NCI-H526 (cell line): ENCODE measurements at regions not wholly inside any gene's neighbourhood (a gene's known extent, or its start where the extent isn't known, plus 50 kb on each side); places are given as distances from the start of the nearest gene placed in this dataset.

Experiments used
- DNase-seq, 2 experiments: peaks; one replicate each; lab custom pipeline; 2025; lab: John Stamatoyannopoulos, UW

- no peak for DNase-seq
Observed at GRCh38 chr12:107347261-107347660, 253.9 kb upstream of the CRY1 start.

- DNase-seq = no peak
Observed at GRCh38 chr12:107349008-107349747, 255.8 kb upstream of the CRY1 start.

GRCh38 chr12:107349839-107350238, 256.5 kb upstream of the CRY1 start:
- DNase-seq = no peak

- DNase-seq = no peak
Observed at GRCh38 chr12:107351109-107351508, 257.8 kb upstream of the CRY1 start.

GRCh38 chr12:107351713-107352112, 258.4 kb upstream of the CRY1 start:
- DNase-seq = no peak

GRCh38 chr12:107352347-107353081, 259.2 kb upstream of the CRY1 start:
- no peak for DNase-seq

- DNase-seq = no peak
Observed at GRCh38 chr12:107353312-107353711, 260.0 kb upstream of the CRY1 start.

- no peak for DNase-seq
Observed at GRCh38 chr12:107355004-107355565, 261.7 kb upstream of the CRY1 start.

GRCh38 chr12:107355612-107356011, 262.3 kb upstream of the CRY1 start:
- DNase-seq = no peak

DNA sequence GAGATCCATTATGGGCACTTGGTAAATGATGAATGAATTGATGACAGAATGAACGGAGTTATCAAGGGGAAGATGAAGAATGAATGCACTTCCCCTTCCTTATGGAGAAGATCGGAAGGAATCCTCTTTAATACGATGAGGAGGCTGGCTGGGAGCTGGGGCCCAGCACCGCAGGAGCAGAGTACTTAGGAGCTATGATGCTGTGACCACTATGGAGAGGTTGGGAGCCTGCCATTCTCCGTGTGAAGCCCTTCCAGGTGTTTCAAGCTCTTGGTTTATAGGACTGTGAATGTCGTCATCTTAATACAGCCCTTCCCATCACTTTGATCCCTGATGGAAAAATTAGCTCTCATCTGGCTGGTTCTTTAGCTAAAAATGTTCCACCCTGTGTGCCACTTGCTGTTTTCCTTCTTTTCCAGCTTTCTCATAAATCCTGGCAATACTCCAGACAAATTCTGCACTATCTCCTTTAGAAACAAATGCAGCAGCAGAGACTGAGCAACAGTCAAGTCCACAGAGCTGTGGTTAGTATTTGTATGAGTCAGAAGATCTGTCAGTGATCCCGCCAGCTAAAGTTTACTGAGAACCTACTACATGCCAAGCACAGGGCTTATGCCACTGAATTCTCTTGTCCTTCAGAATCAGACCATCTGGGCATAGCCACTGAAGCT, 263.1 kb upstream of the CRY1 start:
- no peak for DNase-seq

- no peak for DNase-seq
Observed at GRCh38 chr12:107356937-107357295, 263.6 kb upstream of the CRY1 start.

GRCh38 chr12:107359382-107359781, 266.0 kb upstream of the CRY1 start:
- no peak for DNase-seq

- DNase-seq = no peak
Observed at GRCh38 chr12:107360033-107360432, 266.7 kb upstream of the CRY1 start.

- DNase-seq = no peak
Observed at GRCh38 chr12:107360482-107360881, 267.1 kb upstream of the CRY1 start.

- DNase-seq = no peak
Observed at GRCh38 chr12:107361970-107362369, 268.6 kb upstream of the CRY1 start.

GRCh38 chr12:107362960-107363359, 269.6 kb upstream of the CRY1 start:
- DNase-seq = no peak

DNA sequence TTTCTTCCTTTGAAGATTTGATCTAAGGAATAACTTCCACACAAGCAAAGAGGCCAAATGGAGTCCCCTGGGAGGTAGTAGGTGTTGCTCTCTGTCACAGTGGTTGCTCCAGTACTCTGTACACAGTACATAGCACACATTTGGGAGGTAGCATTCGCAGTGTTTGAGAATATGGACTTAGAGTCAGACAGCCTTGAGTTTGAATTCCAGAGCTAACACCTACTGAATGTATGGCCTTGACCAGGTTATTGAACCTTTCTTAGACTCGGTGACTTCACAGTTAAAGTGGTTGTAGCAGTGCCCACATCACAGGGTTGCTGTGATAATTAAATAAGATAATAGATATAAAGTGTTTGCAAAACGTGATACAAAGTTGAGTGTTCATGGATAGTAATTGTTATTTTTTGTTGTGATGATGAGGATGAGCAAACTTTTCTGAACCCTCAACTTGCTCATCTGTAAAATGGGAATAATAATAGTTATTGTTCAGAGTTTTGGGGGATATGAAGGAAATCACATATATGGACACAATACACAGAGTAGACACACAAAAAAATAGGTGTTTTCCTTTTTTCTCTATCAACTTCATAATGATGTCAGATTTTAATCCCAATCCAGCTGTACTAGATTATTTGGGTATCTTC, 271.6 kb upstream of the CRY1 start:
- no peak for DNase-seq

DNA sequence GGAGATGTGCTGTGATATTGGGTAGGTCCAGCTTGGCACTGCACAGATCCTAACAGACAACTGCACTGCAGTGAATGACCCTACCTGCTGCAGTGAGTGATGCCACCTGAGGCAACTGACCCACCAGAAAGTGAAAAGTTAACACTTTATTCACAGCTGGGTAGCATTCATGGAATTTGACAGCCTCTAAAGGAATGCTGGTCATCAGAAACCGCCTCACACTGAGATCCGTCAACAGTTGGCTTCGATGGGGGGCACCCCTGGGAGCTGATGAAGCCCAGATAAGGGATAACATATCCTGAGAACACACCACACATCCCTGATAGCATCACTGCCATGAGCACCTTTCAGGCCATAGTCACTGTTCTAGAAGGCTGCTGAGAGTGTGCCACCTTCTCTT, 272.4 kb upstream of the CRY1 start:
- DNase-seq = no peak

DNA sequence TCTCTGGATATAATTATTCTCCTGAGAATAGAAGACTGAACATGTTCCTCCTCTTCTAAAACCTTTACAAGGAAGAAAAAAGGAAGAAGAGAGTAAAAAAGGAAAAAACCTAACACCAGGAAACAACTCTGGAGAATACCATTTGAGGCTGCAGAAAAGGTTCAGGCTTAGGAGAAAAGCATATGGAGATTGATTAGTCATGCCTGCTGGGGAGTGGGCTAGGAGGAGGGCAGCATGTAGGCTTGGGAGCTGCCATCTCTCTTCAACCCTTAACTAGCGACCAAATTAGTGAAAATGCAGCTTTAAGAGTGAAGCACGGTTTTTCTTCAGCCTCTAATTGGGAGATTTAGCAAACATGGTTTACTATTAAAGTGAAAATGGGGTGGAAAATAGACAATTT, 273.0 kb upstream of the CRY1 start:
- DNase-seq = no peak

DNA sequence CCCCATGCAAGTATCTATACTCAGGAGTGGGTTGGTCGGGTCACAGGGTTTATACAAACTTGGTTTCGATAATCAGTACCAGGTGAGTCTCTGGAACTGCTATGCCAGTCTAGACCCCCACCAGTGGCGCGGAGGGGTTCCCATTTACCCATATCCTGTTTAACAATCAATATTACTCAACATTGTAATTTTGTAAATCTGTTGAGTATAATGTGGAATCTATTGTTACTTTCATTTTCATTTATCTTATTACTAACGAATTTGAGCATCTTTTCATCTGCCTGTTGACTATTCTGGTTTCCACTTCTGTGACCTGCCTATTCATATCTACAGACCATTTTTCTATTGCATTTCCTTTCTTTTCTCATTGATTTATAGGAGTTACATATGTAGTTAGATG, 275.2 kb upstream of the CRY1 start:
- no peak for DNase-seq

DNA sequence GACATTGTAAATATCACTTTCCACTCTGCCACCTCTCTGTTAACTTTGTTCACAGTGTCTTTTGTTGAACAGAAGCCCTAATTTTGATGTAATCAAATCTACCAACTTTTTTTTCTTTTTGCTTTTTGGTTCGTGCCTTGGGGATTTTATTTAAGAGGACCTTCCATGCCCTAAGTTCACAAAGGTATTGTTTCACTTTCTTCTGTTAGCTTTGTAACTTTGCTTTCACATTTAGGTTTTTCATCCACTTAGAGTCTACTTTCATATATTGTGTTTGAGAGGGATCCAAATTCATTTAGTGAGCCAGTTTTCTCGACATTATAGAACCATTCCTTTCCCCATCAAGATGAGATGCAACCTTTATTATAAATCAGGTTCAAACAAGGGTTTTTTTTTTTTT, 275.7 kb upstream of the CRY1 start:
- no peak for DNase-seq

GRCh38 chr12:107369679-107370078, 276.3 kb upstream of the CRY1 start:
- no peak for DNase-seq
